ENCODE measurements at regions not wholly inside any gene's neighbourhood (a gene's known extent, or its start where the extent isn't known, plus 50 kb on each side); places are given as distances from the start of the nearest gene placed in this dataset.
A peak's percentile ranks its signal among the peaks of the same experiment; 100 is the strongest.
"Not testable (repeated sequence)": the region's sequence is repeated elsewhere in the genome, so short reads cannot be mapped to it uniquely, and the experiment has no call there.

GRCh38 chr2:67614454-67614853 lies 217.3 kb downstream of the ETAA1 start:
- TF ChIP-seq CTCF (IDR thresholded peaks at IDR 0.05; ENCODE audit: insufficient read depth, low read depth, low read length, missing control alignments): no peak
- no peak for DNase-seq (ENCODE audit: low read depth)
- H3K4me3 ChIP-seq (ENCODE audit: low read depth, low read length): no peak overlapping the region

GRCh38 chr2:67616749-67617148 lies 219.6 kb downstream of the ETAA1 start:
- no peak overlapping the region for H3K4me3 ChIP-seq (ENCODE audit: low read depth, low read length)
- peak; percentile 1 for DNase-seq (ENCODE audit: low read depth)
- TF ChIP-seq CTCF (IDR thresholded peaks at IDR 0.05; ENCODE audit: insufficient read depth, low read depth, low read length, missing control alignments): no peak

- H3K4me3 ChIP-seq (ENCODE audit: low read depth, low read length): no peak overlapping the region
- no peak for TF ChIP-seq CTCF (IDR thresholded peaks at IDR 0.05; ENCODE audit: insufficient read depth, low read depth, low read length, missing control alignments)
These were observed 222.1 kb downstream of the ETAA1 start for GRCh38 chr2:67619204-67619603.

GRCh38 chr2:67623741-67624140 lies 226.6 kb downstream of the ETAA1 start:
- DNase-seq (ENCODE audit: low read depth); H3K4me3 ChIP-seq (ENCODE audit: low read depth, low read length): not testable (repeated sequence)

More at GRCh38 chr2:67619204-67619603, 222.1 kb downstream of the ETAA1 start:
- DNase-seq (ENCODE audit: low read depth): no peak

GRCh38 chr2:67625178-67625577 lies 228.0 kb downstream of the ETAA1 start:
- no peak for DNase-seq (ENCODE audit: low read depth)
- TF ChIP-seq CTCF (IDR thresholded peaks at IDR 0.05; ENCODE audit: insufficient read depth, low read depth, low read length, missing control alignments): no peak
- H3K4me3 ChIP-seq (ENCODE audit: low read depth, low read length): no peak overlapping the region

GRCh38 chr2:67625690-67626475 lies 228.8 kb downstream of the ETAA1 start:
- no peak overlapping the region for H3K4me3 ChIP-seq (ENCODE audit: low read depth, low read length)
- TF ChIP-seq CTCF (IDR thresholded peaks at IDR 0.05; ENCODE audit: insufficient read depth, low read depth, low read length, missing control alignments): no peak
- no peak for DNase-seq (ENCODE audit: low read depth)

- H3K4me3 ChIP-seq (ENCODE audit: low read depth, low read length): no peak overlapping the region
- DNase-seq (ENCODE audit: low read depth): no peak
- no peak for TF ChIP-seq CTCF (IDR thresholded peaks at IDR 0.05; ENCODE audit: insufficient read depth, low read depth, low read length, missing control alignments)
These were observed 229.5 kb downstream of the ETAA1 start for GRCh38 chr2:67626656-67627055.

Data from GM12865 (cell line).